Coronary artery (tissue), 2 donors: ENCODE measurements at regions not wholly inside any gene's neighbourhood (a gene's known extent, or its start where the extent isn't known, plus 50 kb on each side); places are given as distances from the start of the nearest gene placed in this dataset.
"Not testable (repeated sequence)": the region's sequence is repeated elsewhere in the genome, so short reads cannot be mapped to it uniquely, and the experiment has no call there.

Experiments
- DNase-seq: peaks from one replicate; pipeline ENCODE4 v3.0.0-alpha.2; 2017; ENCODE audit warnings: low spot score
- H3K27ac ChIP-seq, 2 donors: fragments of 200-600 bp; sonication (generic); one replicate each; pipeline ENCODE4 v1.5.1; 2016 to 2019
- H3K4me3 ChIP-seq: fragments of 200-600 bp; sonication (generic); 2 replicates; pipeline ENCODE4 v1.5.1; 2016; ENCODE audit warnings: mild to moderate bottlenecking, moderate library complexity
- CTCF ChIP-seq: fragments of 200-600 bp; sonication (generic); IDR thresholded peaks from one replicate; pipeline ENCODE4 v1.5.1; 2019; ENCODE audit warnings: antibody characterized with exemption

- Histone ChIP-seq H3K4me3 (no peak overlapping the region), H3K27ac (no peak overlapping the region)
- DNase-seq = no peak
- TF ChIP-seq CTCF = no peak
Observed at GRCh38 chr2:17208511-17208910, 309.7 kb downstream of the RAD51AP2 start.

- no peak for DNase-seq
- Histone ChIP-seq H3K4me3 (no peak overlapping the region), H3K27ac (no peak overlapping the region)
- no peak for TF ChIP-seq CTCF
Observed at GRCh38 chr2:17206771-17207170, 311.5 kb downstream of the RAD51AP2 start.

GRCh38 chr2:17204214-17204613 lies 314.0 kb downstream of the RAD51AP2 start:
- not testable (repeated sequence) for DNase-seq, H3K27ac ChIP-seq, H3K4me3 ChIP-seq

- H3K27ac ChIP-seq, DNase-seq: not testable (repeated sequence)
Observed at GRCh38 chr2:17202628-17203027, 315.6 kb downstream of the RAD51AP2 start.

GRCh38 chr2:17199741-17200140 lies 318.5 kb downstream of the RAD51AP2 start:
- no peak for DNase-seq
- Histone ChIP-seq H3K27ac (no peak overlapping the region), H3K4me3 (no peak overlapping the region)
- no peak for TF ChIP-seq CTCF

More at GRCh38 chr2:17202628-17203027, 315.6 kb downstream of the RAD51AP2 start:
- not testable (repeated sequence) for H3K4me3 ChIP-seq

- no peak for TF ChIP-seq CTCF
- Histone ChIP-seq H3K27ac (no peak overlapping the region), H3K4me3 (no peak overlapping the region)
- DNase-seq = no peak
Observed at GRCh38 chr2:17196380-17196779, 321.9 kb downstream of the RAD51AP2 start.

GRCh38 chr2:17195016-17195415 lies 323.2 kb downstream of the RAD51AP2 start:
- TF ChIP-seq CTCF = no peak
- DNase-seq = no peak
- Histone ChIP-seq H3K4me3 (no peak overlapping the region), H3K27ac (no peak overlapping the region)

GRCh38 chr2:17194083-17194482 lies 324.2 kb downstream of the RAD51AP2 start:
- no peak for DNase-seq
- H3K4me3 ChIP-seq = no peak overlapping the region
- no peak overlapping the region for H3K27ac ChIP-seq
- no peak for TF ChIP-seq CTCF

- not testable (repeated sequence) for H3K27ac ChIP-seq, DNase-seq, H3K4me3 ChIP-seq
Observed at GRCh38 chr2:17193433-17193890, 324.8 kb downstream of the RAD51AP2 start.
